Inflammatory macrophage treated with lipopolysaccharide for 1 hour (primary cell): ENCODE measurements at regions not wholly inside any gene's neighbourhood (a gene's known extent, or its start where the extent isn't known, plus 50 kb on each side); places are given as distances from the start of the nearest gene placed in this dataset.

Source experiments
- DNase-seq, 2 donors: peaks; one replicate each; pipeline ENCODE4 v3.0.0-alpha.2; 2020 to 2022

- no peak for DNase-seq
Measured at GRCh38 chr12:59036973-59037762, 116.9 kb upstream of the LRIG3 start.

- no peak for DNase-seq
Measured at GRCh38 chr12:59036347-59036746, 116.0 kb upstream of the LRIG3 start.

- DNase-seq = no peak
Measured at GRCh38 chr12:59031313-59031712, 111.0 kb upstream of the LRIG3 start.

- DNase-seq = no peak
Measured at GRCh38 chr12:59030415-59030814, 110.1 kb upstream of the LRIG3 start.

GRCh38 chr12:59027199-59027598 lies 106.9 kb upstream of the LRIG3 start:
- no peak for DNase-seq

- DNase-seq = no peak
Measured at GRCh38 chr12:59023861-59024424, 103.6 kb upstream of the LRIG3 start.

GRCh38 chr12:59020073-59020946 lies 100.0 kb upstream of the LRIG3 start:
- no peak for DNase-seq

- no peak for DNase-seq
Measured at GRCh38 chr12:59014885-59015284, 94.6 kb upstream of the LRIG3 start.

- DNase-seq = no peak
Measured at GRCh38 chr12:59010941-59011340, 90.6 kb upstream of the LRIG3 start.

GRCh38 chr12:59010118-59010517 lies 89.8 kb upstream of the LRIG3 start:
- no peak for DNase-seq

- DNase-seq = no peak
Measured at GRCh38 chr12:59007620-59008019, 87.3 kb upstream of the LRIG3 start.

GRCh38 chr12:59005193-59005955 lies 85.1 kb upstream of the LRIG3 start:
- no peak for DNase-seq

GRCh38 chr12:59004456-59004855 lies 84.2 kb upstream of the LRIG3 start:
- no peak for DNase-seq

GRCh38 chr12:58995666-58996363 lies 75.5 kb upstream of the LRIG3 start:
- no peak for DNase-seq

- no peak for DNase-seq
Measured at GRCh38 chr12:58988643-58989344, 68.5 kb upstream of the LRIG3 start.

- no peak for DNase-seq
Measured at GRCh38 chr12:58981961-58982360, 61.7 kb upstream of the LRIG3 start.

- DNase-seq = no peak
Measured at GRCh38 chr12:58980768-58981167, 60.5 kb upstream of the LRIG3 start.

- DNase-seq = no peak
Measured at GRCh38 chr12:58978717-58979116, 58.4 kb upstream of the LRIG3 start.

GRCh38 chr12:58977476-58977875 lies 57.2 kb upstream of the LRIG3 start:
- no peak for DNase-seq

GRCh38 chr12:58976146-58976545 lies 55.8 kb upstream of the LRIG3 start:
- DNase-seq = no peak
